NCI-H128 (cell line): ENCODE measurements at regions not wholly inside any gene's neighbourhood (a gene's known extent, or its start where the extent isn't known, plus 50 kb on each side); places are given as distances from the start of the nearest gene placed in this dataset.

Source experiments
- DNase-seq: peaks from one replicate; lab custom pipeline; 2025; ENCODE audit not compliant: unreplicated experiment; lab: John Stamatoyannopoulos, UW

- DNase-seq, result no peak
Measured at GRCh38 chr22:48612077-48612995, 1215.3 kb downstream of the BRD1 start.

GRCh38 chr22:48609279-48609865, 1218.3 kb downstream of the BRD1 start:
- DNase-seq, result no peak

GRCh38 chr22:48607901-48608662, 1219.6 kb downstream of the BRD1 start:
- no peak for DNase-seq

- DNase-seq, result no peak
Measured at GRCh38 chr22:48606684-48607307, 1220.9 kb downstream of the BRD1 start.

- no peak for DNase-seq
Measured at GRCh38 chr22:48605856-48606481, 1221.7 kb downstream of the BRD1 start.

- no peak for DNase-seq
Measured at GRCh38 chr22:48605125-48605524, 1222.5 kb downstream of the BRD1 start.

- no peak for DNase-seq
Measured at GRCh38 chr22:48603621-48604320, 1223.9 kb downstream of the BRD1 start.

GRCh38 chr22:48602805-48603518, 1224.7 kb downstream of the BRD1 start:
- DNase-seq, result no peak

GRCh38 chr22:48600681-48601080, 1227.0 kb downstream of the BRD1 start:
- DNase-seq, result no peak

GRCh38 chr22:48600171-48600570, 1227.5 kb downstream of the BRD1 start:
- no peak for DNase-seq

GRCh38 chr22:48599346-48599745, 1228.3 kb downstream of the BRD1 start:
- DNase-seq, result no peak

- DNase-seq, result no peak
Measured at GRCh38 chr22:48596111-48596850, 1231.4 kb downstream of the BRD1 start.

- DNase-seq, result no peak
Measured at GRCh38 chr22:48595511-48595905, 1232.2 kb downstream of the BRD1 start.

- no peak for DNase-seq
Measured at GRCh38 chr22:48594757-48595510, 1232.7 kb downstream of the BRD1 start.

- no peak for DNase-seq
Measured at GRCh38 chr22:48594016-48594756, 1233.5 kb downstream of the BRD1 start.

- DNase-seq, result no peak
Measured at GRCh38 chr22:48593551-48593950, 1234.1 kb downstream of the BRD1 start.

GRCh38 chr22:48592931-48593330, 1234.7 kb downstream of the BRD1 start:
- no peak for DNase-seq
